DND-41 (cell line): ENCODE measurements at regions not wholly inside any gene's neighbourhood (a gene's known extent, or its start where the extent isn't known, plus 50 kb on each side); places are given as distances from the start of the nearest gene placed in this dataset.

ENCODE experiments used
- CTCF ChIP-seq: IDR thresholded peaks from 2 replicates; pipeline ENCODE4 v1.5.1; 2012; ENCODE audit warnings: borderline replicate concordance, low read length, moderate library complexity, mild to moderate bottlenecking; ENCODE audit not compliant: poor library complexity, severe bottlenecking; ENCODE audit errors: extremely low read depth
- EZH2 ChIP-seq: IDR thresholded peaks from 3 replicates; pipeline ENCODE4 v1.6.1; 2012; ENCODE audit warnings: borderline replicate concordance, low read depth, mild to moderate bottlenecking, moderate library complexity, low read length, inconsistent platforms; ENCODE audit not compliant: severe bottlenecking

- TF ChIP-seq CTCF (no peak), EZH2 (no peak)
Measured at GRCh38 chr5:77841616-77842015, 65.5 kb upstream of the TBCA start.
